ENCODE measurements at regions not wholly inside any gene's neighbourhood (a gene's known extent, or its start where the extent isn't known, plus 50 kb on each side); places are given as distances from the start of the nearest gene placed in this dataset.

GRCh38 chr2:209076151-209076550 lies 347.7 kb upstream of the MAP2 start:
- TF ChIP-seq EZH2 (IDR thresholded peaks at IDR 0.05; ENCODE audit: low read depth) (no peak), CTCF (conservative IDR thresholded peaks at IDR 0.05) (no peak)
